ENCODE measurements at regions not wholly inside any gene's neighbourhood (a gene's known extent, or its start where the extent isn't known, plus 50 kb on each side); places are given as distances from the start of the nearest gene placed in this dataset.

DNA sequence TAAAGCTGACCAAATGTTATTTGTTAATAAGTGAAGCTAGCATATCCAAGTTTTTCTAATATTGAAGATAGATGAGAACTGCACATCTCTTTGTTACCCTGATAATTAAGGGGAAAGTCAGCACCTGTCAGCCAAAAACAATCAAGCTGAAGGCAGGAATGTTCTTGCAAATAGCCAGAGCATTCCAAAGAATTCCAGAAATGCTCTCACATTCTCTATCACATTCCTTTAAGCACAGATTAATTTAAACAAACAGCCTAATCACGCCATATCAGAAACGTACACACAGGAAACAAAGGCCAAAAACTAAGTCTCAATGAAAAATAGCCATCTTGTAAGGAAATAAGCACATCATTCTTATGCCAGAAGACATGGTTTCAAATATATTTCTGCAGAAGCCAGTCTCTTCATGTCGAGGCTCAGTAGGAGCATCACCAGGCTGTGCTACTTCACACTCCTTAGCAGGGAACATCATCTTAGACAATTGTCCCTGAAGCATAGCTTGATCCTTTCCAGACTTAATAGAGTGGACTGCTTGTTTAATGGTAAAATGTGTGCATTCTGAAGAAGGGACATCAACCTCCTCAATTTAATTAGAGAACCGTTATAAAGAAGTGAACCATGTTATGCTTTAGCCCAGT lies 252.9 kb upstream of the TTC29 start:
- DNase-seq = no peak
- Histone ChIP-seq H3K27me3 (no peaks in the 10 kb centered on the region), H3K9me3 (no peaks in the 10 kb centered on the region), H3K4me3 (ENCODE audit: low read depth, low read length) (no peak overlapping the region), H3K36me3 (no peaks in the 10 kb centered on the region), H3K4me1 (no peaks in the 10 kb centered on the region)
- TF ChIP-seq, protein P1, sequence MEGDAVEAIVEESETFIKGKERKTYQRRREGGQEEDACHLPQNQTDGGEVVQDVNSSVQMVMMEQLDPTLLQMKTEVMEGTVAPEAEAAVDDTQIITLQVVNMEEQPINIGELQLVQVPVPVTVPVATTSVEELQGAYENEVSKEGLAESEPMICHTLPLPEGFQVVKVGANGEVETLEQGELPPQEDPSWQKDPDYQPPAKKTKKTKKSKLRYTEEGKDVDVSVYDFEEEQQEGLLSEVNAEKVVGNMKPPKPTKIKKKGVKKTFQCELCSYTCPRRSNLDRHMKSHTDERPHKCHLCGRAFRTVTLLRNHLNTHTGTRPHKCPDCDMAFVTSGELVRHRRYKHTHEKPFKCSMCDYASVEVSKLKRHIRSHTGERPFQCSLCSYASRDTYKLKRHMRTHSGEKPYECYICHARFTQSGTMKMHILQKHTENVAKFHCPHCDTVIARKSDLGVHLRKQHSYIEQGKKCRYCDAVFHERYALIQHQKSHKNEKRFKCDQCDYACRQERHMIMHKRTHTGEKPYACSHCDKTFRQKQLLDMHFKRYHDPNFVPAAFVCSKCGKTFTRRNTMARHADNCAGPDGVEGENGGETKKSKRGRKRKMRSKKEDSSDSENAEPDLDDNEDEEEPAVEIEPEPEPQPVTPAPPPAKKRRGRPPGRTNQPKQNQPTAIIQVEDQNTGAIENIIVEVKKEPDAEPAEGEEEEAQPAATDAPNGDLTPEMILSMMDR (IDR thresholded peaks at IDR 0.05; ENCODE audit: low read depth, low read length) = no peak

DNA sequence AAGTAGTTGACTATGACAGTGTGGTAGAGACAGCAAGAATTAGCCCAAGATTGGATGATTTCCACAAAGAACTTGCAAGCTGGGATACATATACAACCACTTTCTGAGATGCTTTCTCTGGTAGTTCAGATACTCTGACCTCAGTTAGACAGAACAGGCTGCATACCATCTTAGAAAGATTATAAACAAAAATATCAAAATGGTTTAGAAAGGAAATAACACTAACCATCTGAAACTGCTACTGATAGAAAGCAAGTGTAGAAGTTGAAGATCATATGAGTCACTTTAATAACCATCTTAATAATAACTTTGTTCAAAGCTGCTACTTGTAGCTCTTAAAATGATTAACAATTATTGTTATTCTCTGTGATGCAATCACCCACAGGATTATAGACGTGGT lies 255.4 kb upstream of the TTC29 start:
- Histone ChIP-seq H3K9me3 (no peaks in the 10 kb centered on the region), H3K4me3 (ENCODE audit: low read depth, low read length) (no peak overlapping the region), H3K27me3 (no peaks in the 10 kb centered on the region), H3K4me1 (no peaks in the 10 kb centered on the region), H3K36me3 (no peaks in the 10 kb centered on the region)
- DNase-seq = no peak
- TF ChIP-seq, protein P1 (IDR thresholded peaks at IDR 0.05; ENCODE audit: low read depth, low read length) = no peak

DNA sequence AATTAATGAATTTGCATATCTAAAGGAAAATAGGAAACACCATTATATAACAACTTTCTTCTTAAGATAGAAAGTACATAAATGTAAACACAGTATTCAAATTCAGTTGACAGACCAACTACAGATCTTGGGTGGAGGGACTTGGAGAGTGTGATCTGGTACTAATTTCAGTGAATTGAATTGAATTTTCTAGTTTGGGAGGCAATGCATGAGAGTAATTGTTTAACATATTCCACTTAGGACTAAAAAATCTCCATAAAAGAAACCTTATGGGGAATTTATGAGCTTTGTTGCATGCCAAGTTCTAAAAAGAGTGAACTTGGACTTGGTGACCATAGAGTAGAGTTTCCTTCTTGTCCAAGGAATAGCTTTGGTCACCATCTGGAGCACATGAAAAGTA lies 261.1 kb upstream of the TTC29 start:
- H3K4me3 ChIP-seq (ENCODE audit: low read depth, low read length) = no peak overlapping the region
- no peaks in the 10 kb centered on the region for H3K27me3 ChIP-seq
- H3K9me3 ChIP-seq = no peaks in the 10 kb centered on the region
- TF ChIP-seq, protein P1 (IDR thresholded peaks at IDR 0.05; ENCODE audit: low read depth, low read length) = no peak
- no peak for DNase-seq
- H3K36me3 ChIP-seq = no peaks in the 10 kb centered on the region
- H3K4me1 ChIP-seq = no peaks in the 10 kb centered on the region; the same call in 1 of the 2 replicates

DNA sequence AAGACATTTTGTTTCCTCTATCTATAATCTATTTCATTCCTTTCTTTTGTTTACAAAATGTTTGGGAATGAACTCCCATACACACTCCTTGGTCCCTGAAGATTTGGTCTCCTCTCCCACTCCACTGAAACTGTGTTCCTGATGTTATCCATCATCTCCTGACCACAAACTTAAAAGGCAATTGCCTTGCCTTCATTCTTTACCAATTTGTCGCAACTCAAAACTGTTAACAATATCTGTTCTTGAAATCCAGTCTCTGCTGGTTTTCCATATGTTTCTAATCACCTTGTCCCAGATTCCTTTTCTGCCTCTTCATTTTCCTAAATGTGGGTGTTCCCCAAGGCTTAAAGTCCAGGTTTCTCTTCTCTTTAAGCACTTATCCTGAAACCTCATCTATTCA lies 262.2 kb upstream of the TTC29 start:
- Histone ChIP-seq H3K27me3 (no peaks in the 10 kb centered on the region), H3K4me1 (no peaks in the 10 kb centered on the region; the same call in 1 of the 2 replicates)
- TF ChIP-seq, protein P1 (IDR thresholded peaks at IDR 0.05; ENCODE audit: low read depth, low read length) = no peak

DNA sequence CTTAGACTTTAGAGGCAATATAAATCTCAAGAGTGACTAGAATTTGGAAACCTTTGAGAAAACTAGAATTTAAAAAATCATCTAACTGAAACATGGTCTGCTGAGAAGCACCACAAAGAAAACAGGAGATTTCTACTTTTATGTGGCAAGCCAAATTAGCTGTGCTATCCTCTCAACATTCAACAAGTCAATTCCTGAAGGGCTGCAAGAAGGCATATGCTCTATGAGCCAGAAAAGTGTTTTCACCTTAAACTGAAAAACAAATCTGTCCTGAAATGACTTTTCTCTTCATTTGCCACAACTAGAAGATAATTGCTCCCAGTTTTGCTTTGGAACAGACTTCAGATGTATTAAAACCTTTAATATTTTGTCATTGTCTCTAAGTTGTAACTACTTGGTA lies 263.2 kb upstream of the EDNRA start:
- DNase-seq = no peak
- Histone ChIP-seq H3K27me3 (no peaks in the 10 kb centered on the region), H3K9me3 (no peaks in the 10 kb centered on the region), H3K4me3 (ENCODE audit: low read depth, low read length) (no peak overlapping the region), H3K4me1 (no peaks in the 10 kb centered on the region; the same call in 1 of the 2 replicates), H3K36me3 (no peaks in the 10 kb centered on the region)
- TF ChIP-seq, protein P1 (IDR thresholded peaks at IDR 0.05; ENCODE audit: low read depth, low read length) = no peak

More for the DNA sequence above, 262.2 kb upstream of the TTC29 start:
- DNase-seq = no peak
- Histone ChIP-seq H3K9me3 (no peaks in the 10 kb centered on the region; the same call in 1 of the 2 replicates), H3K4me3 (ENCODE audit: low read depth, low read length) (no peak overlapping the region), H3K36me3 (no peaks in the 10 kb centered on the region)

DNA sequence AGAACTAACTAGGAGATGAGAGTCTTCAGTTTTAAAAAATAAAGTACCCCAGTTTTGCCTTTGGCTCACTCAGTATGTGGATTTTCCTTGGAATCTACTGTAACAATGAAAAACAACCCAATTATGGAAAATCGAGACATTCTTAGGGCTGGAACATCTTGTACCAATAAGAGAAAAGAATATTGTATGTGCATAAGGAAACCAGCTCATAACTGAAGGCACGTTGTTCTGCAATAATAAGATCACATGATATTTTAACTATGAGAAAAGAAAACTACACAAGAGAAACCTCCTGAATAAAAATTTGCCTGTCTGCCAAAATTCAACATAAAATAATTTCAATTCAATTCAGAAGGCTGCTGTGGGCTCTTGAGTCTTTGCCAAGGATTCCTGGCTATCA lies 261.8 kb upstream of the EDNRA start:
- no peaks in the 10 kb centered on the region for H3K36me3 ChIP-seq

More for the DNA sequence above, 261.8 kb upstream of the EDNRA start:
- Histone ChIP-seq H3K27me3 (no peaks in the 10 kb centered on the region), H3K4me3 (ENCODE audit: low read depth, low read length) (no peak overlapping the region), H3K4me1 (no peaks in the 10 kb centered on the region; the same call in 1 of the 2 replicates), H3K9me3 (no peaks in the 10 kb centered on the region)
- no peak for DNase-seq
- TF ChIP-seq, protein P1 (IDR thresholded peaks at IDR 0.05; ENCODE audit: low read depth, low read length) = no peak

All from BE2C (cell line).